Smooth muscle cell (in vitro differentiated cells): ENCODE measurements at regions not wholly inside any gene's neighbourhood (a gene's known extent, or its start where the extent isn't known, plus 50 kb on each side); places are given as distances from the start of the nearest gene placed in this dataset.

Experiments
- DNase-seq: peaks from one replicate; lab custom pipeline; 2025; ENCODE audit not compliant: unreplicated experiment; lab: John Stamatoyannopoulos, UW
- H2AFZ ChIP-seq: fragments of 200-600 bp; sonication (generic); 2 replicates; pipeline ENCODE4 v1.6.0; 2016; ENCODE audit warnings: antibody characterized with exemption, low read depth, mild to moderate bottlenecking
- H3F3A ChIP-seq: fragments of 200-600 bp; sonication (generic); 2 replicates; pipeline ENCODE4 v1.6.0; 2017; ENCODE audit warnings: antibody characterized with exemption, low read depth
- H3K27ac ChIP-seq: fragments of 200-600 bp; sonication (generic); 2 replicates; pipeline ENCODE4 v1.5.1; 2016; ENCODE audit warnings: low read depth, mild to moderate bottlenecking
- H3K27me3 ChIP-seq: fragments of 200-600 bp; sonication (generic); 2 replicates; pipeline ENCODE4 v1.6.1; 2016; ENCODE audit warnings: low read depth, mild to moderate bottlenecking
- H3K36me3 ChIP-seq: fragments of 200-600 bp; sonication (generic); 2 replicates; pipeline ENCODE4 v1.5.1; 2016; ENCODE audit warnings: low read depth
- H3K4me1 ChIP-seq: fragments of 200-600 bp; sonication (generic); 2 replicates; pipeline ENCODE4 v1.5.1; 2016; ENCODE audit warnings: low read depth
- H3K4me2 ChIP-seq: fragments of 200-600 bp; sonication (generic); 2 replicates; pipeline ENCODE4 v1.6.0; 2016; ENCODE audit warnings: mild to moderate bottlenecking
- H3K4me3 ChIP-seq: fragments of 200-600 bp; sonication (generic); 2 replicates; pipeline ENCODE4 v1.5.1; 2016; ENCODE audit warnings: mild to moderate bottlenecking
- H3K79me2 ChIP-seq: fragments of 200-600 bp; sonication (generic); 2 replicates; pipeline ENCODE4 v1.6.0; 2016; ENCODE audit warnings: low read depth, mild to moderate bottlenecking
- H3K9ac ChIP-seq: fragments of 200-600 bp; sonication (generic); 2 replicates; pipeline ENCODE4 v1.6.0; 2016; ENCODE audit warnings: low read depth
- H3K9me3 ChIP-seq: fragments of 200-600 bp; sonication (generic); replicated peaks from 2 replicates; pipeline ENCODE4 v1.5.1; 2016; ENCODE audit warnings: low read depth
- H4K20me1 ChIP-seq: fragments of 200-600 bp; sonication (generic); 2 replicates; pipeline ENCODE4 v1.6.0; 2016; ENCODE audit warnings: low read depth
- WGBS: methylation state at CpG from one replicate; pipeline ENCODE4 v1.1.7; 2016; ENCODE audit warnings: low lambda C conversion rate; 5-methylcytosine and 5-hydroxymethylcytosine counted together
- TF ChIP-seq, protein P1 (sequence below): fragments of 200-600 bp; sonication (generic); IDR thresholded peaks from 2 replicates; pipeline ENCODE4 v1.5.1; 2017; ENCODE audit warnings: borderline replicate concordance, mild to moderate bottlenecking, antibody characterized with exemption; ENCODE audit not compliant: insufficient read depth, poor library complexity, severe bottlenecking

DNA sequence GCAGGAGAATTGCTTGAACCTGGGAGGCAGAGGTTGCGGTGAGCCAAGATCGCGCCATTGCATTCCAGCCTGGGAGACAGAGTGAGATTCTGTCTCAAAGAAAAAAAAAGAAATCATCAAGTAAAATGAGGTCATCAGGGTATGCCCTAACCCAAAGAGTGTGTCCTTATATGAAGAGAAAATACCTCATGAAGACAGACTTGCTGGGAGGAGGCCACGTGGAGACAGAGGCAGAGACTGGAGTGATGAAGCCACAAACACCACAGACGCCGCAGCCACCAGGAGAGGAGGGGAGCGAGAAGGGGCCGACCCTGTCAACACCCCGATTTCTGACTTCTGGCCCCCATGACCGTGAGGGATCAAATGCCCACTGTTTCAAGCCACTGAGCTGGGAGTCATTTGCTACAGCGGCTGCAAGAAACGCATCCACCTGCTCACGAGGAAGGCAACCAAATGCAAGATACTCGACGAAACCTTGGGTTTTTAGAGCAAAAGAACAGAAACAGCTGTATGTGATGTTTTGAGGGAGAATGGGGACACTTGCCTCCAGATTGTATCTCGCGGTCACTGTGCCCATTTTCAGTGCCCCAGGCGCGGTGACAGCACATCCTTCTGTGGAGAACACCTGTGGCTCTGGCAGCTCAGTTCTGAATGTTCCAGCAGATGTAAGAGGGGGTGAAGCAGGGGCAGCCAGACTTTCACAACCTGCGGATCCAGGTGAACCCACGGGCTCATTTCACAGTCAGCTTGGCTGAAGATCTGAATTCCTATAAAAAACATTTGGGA is 1317.2 kb downstream of the TBC1D22A start:
- peaks cover 8% of the 10 kb centered on the region for H3K4me1 ChIP-seq
- H2AFZ ChIP-seq, result no peak overlapping the region
- H4K20me1 ChIP-seq, result no peaks in the 10 kb centered on the region
- no peak for DNase-seq
- no peaks in the 10 kb centered on the region for H3F3A ChIP-seq
- H3K9ac ChIP-seq, result no peak overlapping the region
- no peaks in the 10 kb centered on the region for H3K9me3 ChIP-seq
- H3K36me3 ChIP-seq, result no peaks in the 10 kb centered on the region
- no peak overlapping the region for H3K27ac ChIP-seq
- TF ChIP-seq, protein P1, sequence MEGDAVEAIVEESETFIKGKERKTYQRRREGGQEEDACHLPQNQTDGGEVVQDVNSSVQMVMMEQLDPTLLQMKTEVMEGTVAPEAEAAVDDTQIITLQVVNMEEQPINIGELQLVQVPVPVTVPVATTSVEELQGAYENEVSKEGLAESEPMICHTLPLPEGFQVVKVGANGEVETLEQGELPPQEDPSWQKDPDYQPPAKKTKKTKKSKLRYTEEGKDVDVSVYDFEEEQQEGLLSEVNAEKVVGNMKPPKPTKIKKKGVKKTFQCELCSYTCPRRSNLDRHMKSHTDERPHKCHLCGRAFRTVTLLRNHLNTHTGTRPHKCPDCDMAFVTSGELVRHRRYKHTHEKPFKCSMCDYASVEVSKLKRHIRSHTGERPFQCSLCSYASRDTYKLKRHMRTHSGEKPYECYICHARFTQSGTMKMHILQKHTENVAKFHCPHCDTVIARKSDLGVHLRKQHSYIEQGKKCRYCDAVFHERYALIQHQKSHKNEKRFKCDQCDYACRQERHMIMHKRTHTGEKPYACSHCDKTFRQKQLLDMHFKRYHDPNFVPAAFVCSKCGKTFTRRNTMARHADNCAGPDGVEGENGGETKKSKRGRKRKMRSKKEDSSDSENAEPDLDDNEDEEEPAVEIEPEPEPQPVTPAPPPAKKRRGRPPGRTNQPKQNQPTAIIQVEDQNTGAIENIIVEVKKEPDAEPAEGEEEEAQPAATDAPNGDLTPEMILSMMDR, result no peak
- 91% methylated on average over 21 of the region's 21 CpGs for WGBS
- H3K4me3 ChIP-seq, result no peak overlapping the region
- H3K27me3 ChIP-seq, result peaks cover 3% of the 10 kb centered on the region
- H3K4me2 ChIP-seq, result no peak overlapping the region
- no peaks in the 10 kb centered on the region for H3K79me2 ChIP-seq

DNA sequence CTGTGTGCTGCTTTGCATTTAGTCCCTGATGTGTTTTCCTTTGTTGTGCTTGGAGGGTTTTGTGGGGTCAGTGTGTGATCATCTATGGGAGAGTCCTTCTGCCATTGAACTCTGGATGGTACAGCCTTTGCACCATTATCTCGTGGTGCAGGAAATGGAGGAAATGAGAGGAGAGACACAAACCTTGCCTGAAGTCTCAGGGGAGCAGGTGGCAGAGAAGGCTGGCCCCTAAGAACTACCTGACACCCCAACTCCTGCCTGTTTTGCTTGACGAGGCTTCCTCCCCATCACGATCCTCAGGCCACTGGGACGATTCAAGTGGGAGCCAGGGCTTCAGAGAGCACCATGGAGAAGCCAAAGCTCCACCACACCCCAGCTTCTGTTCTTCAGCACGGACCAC is 1316.4 kb downstream of the TBC1D22A start:
- TF ChIP-seq, protein P1, result no peak
- WGBS, result 95% methylated on average over 5 of the region's 5 CpGs

DNA sequence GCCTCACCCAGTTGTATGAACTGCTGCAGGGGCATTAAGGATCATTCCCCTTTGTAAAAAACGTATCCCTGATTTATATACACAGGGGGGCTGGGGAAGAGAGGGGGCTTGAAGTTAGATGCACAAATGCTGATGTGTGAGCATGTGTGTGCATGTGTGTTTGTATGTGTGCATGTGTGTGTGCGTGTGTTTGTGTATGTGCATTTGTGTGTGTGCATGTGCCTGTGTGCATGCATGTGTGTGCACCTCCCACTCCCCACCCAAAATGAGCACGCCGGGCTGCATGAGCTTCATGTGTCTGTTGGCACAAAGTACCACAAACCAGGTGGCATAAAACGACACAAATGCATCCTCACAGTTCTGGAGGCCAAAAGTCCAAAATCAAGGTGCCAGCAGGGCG is 1315.2 kb downstream of the TBC1D22A start:
- DNase-seq, result no peak
- no peak overlapping the region for H3K27ac ChIP-seq
- H3K27me3 ChIP-seq, result peaks cover 3% of the 10 kb centered on the region
- H3K9ac ChIP-seq, result no peak overlapping the region
- TF ChIP-seq, protein P1, result no peak
- WGBS, result 90% methylated on average over 6 of the region's 6 CpGs
- H3K9me3 ChIP-seq, result no peaks in the 10 kb centered on the region
- H3K4me3 ChIP-seq, result no peak overlapping the region
- H4K20me1 ChIP-seq, result no peaks in the 10 kb centered on the region
- no peak overlapping the region for H2AFZ ChIP-seq
- H3K4me1 ChIP-seq, result peaks cover 8% of the 10 kb centered on the region
- H3F3A ChIP-seq, result no peaks in the 10 kb centered on the region
- H3K4me2 ChIP-seq, result no peak overlapping the region
- H3K36me3 ChIP-seq, result no peaks in the 10 kb centered on the region
- H3K79me2 ChIP-seq, result no peaks in the 10 kb centered on the region

More for the DNA sequence above, 1316.4 kb downstream of the TBC1D22A start:
- H3K27ac ChIP-seq, result no peak overlapping the region
- H3K27me3 ChIP-seq, result peaks cover 3% of the 10 kb centered on the region
- H3K79me2 ChIP-seq, result no peaks in the 10 kb centered on the region
- H3K4me2 ChIP-seq, result no peak overlapping the region
- no peak for DNase-seq
- peaks cover 8% of the 10 kb centered on the region for H3K4me1 ChIP-seq
- H3K36me3 ChIP-seq, result no peaks in the 10 kb centered on the region
- H3F3A ChIP-seq, result no peaks in the 10 kb centered on the region
- H4K20me1 ChIP-seq, result no peaks in the 10 kb centered on the region
- no peak overlapping the region for H3K9ac ChIP-seq
- H3K9me3 ChIP-seq, result no peaks in the 10 kb centered on the region
- H3K4me3 ChIP-seq, result no peak overlapping the region
- no peak overlapping the region for H2AFZ ChIP-seq

DNA sequence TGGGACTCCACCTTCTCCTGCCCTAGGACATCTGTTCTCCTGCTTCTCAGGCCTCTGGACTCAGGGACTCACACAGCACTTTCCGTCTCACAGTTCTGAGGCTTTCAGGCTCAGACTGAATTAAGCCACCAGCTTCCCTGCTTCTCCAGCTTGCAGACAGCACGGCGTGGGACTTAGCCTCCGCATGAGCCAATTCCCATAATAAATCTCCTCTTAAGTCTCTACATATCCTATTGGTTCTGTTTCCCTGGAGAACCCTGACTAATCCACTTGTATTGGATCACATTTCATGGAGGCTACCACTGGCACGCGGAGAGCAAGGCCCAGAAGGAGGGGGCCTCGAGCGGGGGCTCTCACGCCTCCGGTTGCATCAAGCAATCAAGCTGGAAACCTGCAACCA is 1313.6 kb downstream of the TBC1D22A start:
- Histone ChIP-seq H3K9me3 (no peaks in the 10 kb centered on the region), H3K4me3 (no peak overlapping the region), H3K27ac (no peak overlapping the region), H3K36me3 (no peaks in the 10 kb centered on the region), H3K79me2 (no peaks in the 10 kb centered on the region), H3K9ac (no peak overlapping the region), H3K27me3 (peaks cover 3% of the 10 kb centered on the region), H2AFZ (no peak overlapping the region), H3F3A (no peaks in the 10 kb centered on the region), H3K4me1 (peaks cover 8% of the 10 kb centered on the region), H3K4me2 (peak overlapping the region; percentile 22), H4K20me1 (no peaks in the 10 kb centered on the region)
- TF ChIP-seq, protein P1, result no peak
- 63% methylated on average over 10 of the region's 10 CpGs for WGBS
- DNase-seq, result no peak
